ENCODE measurements at regions not wholly inside any gene's neighbourhood (a gene's known extent, or its start where the extent isn't known, plus 50 kb on each side); places are given as distances from the start of the nearest gene placed in this dataset.

- no peaks in the 10 kb centered on the region for H3K36me3 ChIP-seq (ENCODE audit: control insufficient read depth in 2 of 2, insufficient read depth in 2 of 2, low read length in 1 of 2)
- H3K27me3 ChIP-seq (ENCODE audit: control insufficient read depth in 1 of 2, insufficient read depth in 2 of 2, low read length in 2 of 2) = no peaks in the 10 kb centered on the region
- H3K9me3 ChIP-seq (ENCODE audit: control insufficient read depth in 2 of 2, insufficient read depth in 1 of 2, low read depth in 1 of 2, low read length in 1 of 2) = peaks cover 2 to 4% of the 10 kb centered on the region in 2 donors
- no peak overlapping the region for H3K4me3 ChIP-seq (ENCODE audit: low read depth in 1 of 2, low read length in 2 of 2)
- H3K4me1 ChIP-seq (ENCODE audit: control insufficient read depth in 2 of 2, insufficient read depth in 2 of 2, low read length in 1 of 2) = peaks cover 0 to 3% of the 10 kb centered on the region in 2 donors
- 81 to 84% methylated on average over 5 of the region's 5 CpGs for WGBS, 2 donors
- H3K27ac ChIP-seq (ENCODE audit: low read depth in 2 of 2, low read length in 1 of 2) = no peak overlapping the region
Observed at GRCh38 chr20:24835195-24835594, 113.9 kb upstream of the CST7 start.

GRCh38 chr20:24836041-24836533, 113.0 kb upstream of the CST7 start:
- H3K27ac ChIP-seq (ENCODE audit: low read depth in 2 of 2, low read length in 1 of 2) = no peak overlapping the region
- no peaks in the 10 kb centered on the region for H3K27me3 ChIP-seq (ENCODE audit: control insufficient read depth in 1 of 2, insufficient read depth in 2 of 2, low read length in 2 of 2)
- WGBS, 2 donors = 81 to 83% methylated on average over 3 of the region's 3 CpGs
- peaks cover 0 to 3% of the 10 kb centered on the region in 2 donors for H3K4me1 ChIP-seq (ENCODE audit: control insufficient read depth in 2 of 2, insufficient read depth in 2 of 2, low read length in 1 of 2)
- peaks cover 0 to under 1% of the 10 kb centered on the region in 2 donors for H3K9me3 ChIP-seq (ENCODE audit: control insufficient read depth in 2 of 2, insufficient read depth in 1 of 2, low read depth in 1 of 2, low read length in 1 of 2)
- no peak overlapping the region for H3K4me3 ChIP-seq (ENCODE audit: low read depth in 1 of 2, low read length in 2 of 2)
- no peaks in the 10 kb centered on the region for H3K36me3 ChIP-seq (ENCODE audit: control insufficient read depth in 2 of 2, insufficient read depth in 2 of 2, low read length in 1 of 2)

- Histone ChIP-seq H3K9me3 (ENCODE audit: control insufficient read depth in 2 of 2, insufficient read depth in 1 of 2, low read depth in 1 of 2, low read length in 1 of 2) (no peaks in the 10 kb centered on the region), H3K4me1 (ENCODE audit: control insufficient read depth in 2 of 2, insufficient read depth in 2 of 2, low read length in 1 of 2) (peaks cover 0 to 3% of the 10 kb centered on the region in 2 donors), H3K36me3 (ENCODE audit: control insufficient read depth in 2 of 2, insufficient read depth in 2 of 2, low read length in 1 of 2) (no peaks in the 10 kb centered on the region), H3K27ac (ENCODE audit: low read depth in 2 of 2, low read length in 1 of 2) (no peak overlapping the region), H3K4me3 (ENCODE audit: low read depth in 1 of 2, low read length in 2 of 2) (no peak overlapping the region), H3K27me3 (ENCODE audit: control insufficient read depth in 1 of 2, insufficient read depth in 2 of 2, low read length in 2 of 2) (no peaks in the 10 kb centered on the region)
- WGBS, 2 donors = 50 to 54% methylated on average over 9 of the region's 9 CpGs
Observed at GRCh38 chr20:24836661-24837299, 112.3 kb upstream of the CST7 start.

- Histone ChIP-seq H3K27me3 (ENCODE audit: control insufficient read depth in 1 of 2, insufficient read depth in 2 of 2, low read length in 2 of 2) (no peaks in the 10 kb centered on the region), H3K4me1 (ENCODE audit: control insufficient read depth in 2 of 2, insufficient read depth in 2 of 2, low read length in 1 of 2) (peaks cover 0 to 3% of the 10 kb centered on the region in 2 donors), H3K27ac (ENCODE audit: low read depth in 2 of 2, low read length in 1 of 2) (no peak overlapping the region), H3K9me3 (ENCODE audit: control insufficient read depth in 2 of 2, insufficient read depth in 1 of 2, low read depth in 1 of 2, low read length in 1 of 2) (no peaks in the 10 kb centered on the region), H3K36me3 (ENCODE audit: control insufficient read depth in 2 of 2, insufficient read depth in 2 of 2, low read length in 1 of 2) (no peaks in the 10 kb centered on the region), H3K4me3 (ENCODE audit: low read depth in 1 of 2, low read length in 2 of 2) (no peak overlapping the region)
- 77 to 81% methylated on average over 7 of the region's 7 CpGs for WGBS, 2 donors
Observed at GRCh38 chr20:24837781-24838450, 111.2 kb upstream of the CST7 start.

GRCh38 chr20:24838546-24839535, 110.2 kb upstream of the CST7 start:
- no peak overlapping the region for H3K4me3 ChIP-seq (ENCODE audit: low read depth in 1 of 2, low read length in 2 of 2)
- WGBS, 2 donors = 86 to 87% methylated on average over 8 of the region's 8 CpGs
- H3K27me3 ChIP-seq (ENCODE audit: control insufficient read depth in 1 of 2, insufficient read depth in 2 of 2, low read length in 2 of 2) = no peaks in the 10 kb centered on the region
- no peaks in the 10 kb centered on the region for H3K36me3 ChIP-seq (ENCODE audit: control insufficient read depth in 2 of 2, insufficient read depth in 2 of 2, low read length in 1 of 2)
- H3K9me3 ChIP-seq (ENCODE audit: control insufficient read depth in 2 of 2, insufficient read depth in 1 of 2, low read depth in 1 of 2, low read length in 1 of 2) = no peaks in the 10 kb centered on the region
- peaks cover 0 to 3% of the 10 kb centered on the region in 2 donors for H3K4me1 ChIP-seq (ENCODE audit: control insufficient read depth in 2 of 2, insufficient read depth in 2 of 2, low read length in 1 of 2)
- no peak overlapping the region for H3K27ac ChIP-seq (ENCODE audit: low read depth in 2 of 2, low read length in 1 of 2)

- WGBS, 2 donors = 58 to 60% methylated on average over 8 of the region's 8 CpGs
- peaks cover 0 to 3% of the 10 kb centered on the region in 2 donors for H3K4me1 ChIP-seq (ENCODE audit: control insufficient read depth in 2 of 2, insufficient read depth in 2 of 2, low read length in 1 of 2)
- no peaks in the 10 kb centered on the region for H3K27me3 ChIP-seq (ENCODE audit: control insufficient read depth in 1 of 2, insufficient read depth in 2 of 2, low read length in 2 of 2)
- H3K27ac ChIP-seq (ENCODE audit: low read depth in 2 of 2, low read length in 1 of 2) = no peak overlapping the region
- no peaks in the 10 kb centered on the region for H3K36me3 ChIP-seq (ENCODE audit: control insufficient read depth in 2 of 2, insufficient read depth in 2 of 2, low read length in 1 of 2)
- no peaks in the 10 kb centered on the region for H3K9me3 ChIP-seq (ENCODE audit: control insufficient read depth in 2 of 2, insufficient read depth in 1 of 2, low read depth in 1 of 2, low read length in 1 of 2)
- H3K4me3 ChIP-seq (ENCODE audit: low read depth in 1 of 2, low read length in 2 of 2) = no peak overlapping the region
Observed at GRCh38 chr20:24840121-24840713, 108.9 kb upstream of the CST7 start.

GRCh38 chr20:24842274-24842917, 106.7 kb upstream of the CST7 start:
- Histone ChIP-seq H3K36me3 (ENCODE audit: control insufficient read depth in 2 of 2, insufficient read depth in 2 of 2, low read length in 1 of 2) (no peaks in the 10 kb centered on the region), H3K4me3 (ENCODE audit: low read depth in 1 of 2, low read length in 2 of 2) (no peak overlapping the region), H3K4me1 (ENCODE audit: control insufficient read depth in 2 of 2, insufficient read depth in 2 of 2, low read length in 1 of 2) (peaks cover 0 to 3% of the 10 kb centered on the region in 2 donors), H3K27ac (ENCODE audit: low read depth in 2 of 2, low read length in 1 of 2) (no peak overlapping the region), H3K9me3 (ENCODE audit: control insufficient read depth in 2 of 2, insufficient read depth in 1 of 2, low read depth in 1 of 2, low read length in 1 of 2) (no peaks in the 10 kb centered on the region), H3K27me3 (ENCODE audit: control insufficient read depth in 1 of 2, insufficient read depth in 2 of 2, low read length in 2 of 2) (no peaks in the 10 kb centered on the region)
- 62 to 73% methylated on average over 12 of the region's 12 CpGs for WGBS, 2 donors

GRCh38 chr20:24842918-24843715, 106.0 kb upstream of the CST7 start:
- H3K27ac ChIP-seq (ENCODE audit: low read depth in 2 of 2, low read length in 1 of 2) = no peak overlapping the region
- WGBS, 2 donors = 57 to 63% methylated on average over 7 of the region's 7 CpGs

More at GRCh38 chr20:24842918-24843715, 106.0 kb upstream of the CST7 start:
- Histone ChIP-seq H3K4me1 (ENCODE audit: control insufficient read depth in 2 of 2, insufficient read depth in 2 of 2, low read length in 1 of 2) (peaks cover 0 to 3% of the 10 kb centered on the region in 2 donors), H3K9me3 (ENCODE audit: control insufficient read depth in 2 of 2, insufficient read depth in 1 of 2, low read depth in 1 of 2, low read length in 1 of 2) (no peaks in the 10 kb centered on the region), H3K27me3 (ENCODE audit: control insufficient read depth in 1 of 2, insufficient read depth in 2 of 2, low read length in 2 of 2) (no peaks in the 10 kb centered on the region), H3K4me3 (ENCODE audit: low read depth in 1 of 2, low read length in 2 of 2) (no peak overlapping the region), H3K36me3 (ENCODE audit: control insufficient read depth in 2 of 2, insufficient read depth in 2 of 2, low read length in 1 of 2) (no peaks in the 10 kb centered on the region)
